ENCODE measurements at regions not wholly inside any gene's neighbourhood (a gene's known extent, or its start where the extent isn't known, plus 50 kb on each side); places are given as distances from the start of the nearest gene placed in this dataset.

DNA sequence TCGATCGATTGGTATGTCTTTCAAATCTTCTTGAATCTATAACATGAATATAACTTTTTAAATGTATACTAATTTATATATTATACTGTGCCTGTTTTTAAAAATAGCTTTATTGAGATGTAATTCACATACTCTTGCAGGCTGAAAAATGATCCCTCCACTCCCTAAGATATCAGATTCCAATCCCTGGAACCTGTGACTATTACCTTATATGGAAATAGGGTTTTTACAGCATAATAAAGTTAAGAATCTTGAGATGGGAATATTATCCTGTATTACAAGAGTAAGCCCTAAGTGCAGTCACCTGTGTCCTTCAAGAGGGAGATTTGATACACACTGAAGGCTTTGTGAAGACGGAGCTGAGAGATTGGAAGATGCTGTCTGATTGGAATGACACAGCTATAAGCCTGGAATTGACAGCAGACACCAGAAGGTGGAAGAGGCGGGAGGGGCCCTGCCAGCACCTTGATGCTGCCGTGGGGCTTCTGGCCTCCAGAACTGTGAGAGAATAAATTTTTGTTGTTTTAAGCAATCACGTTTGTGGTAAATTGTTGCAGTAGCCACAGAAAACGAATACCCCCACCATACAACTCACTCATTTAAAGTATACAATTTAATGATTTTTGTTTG lies 161.3 kb downstream of the RMI1 start:
- no peak overlapping the region for H3K27ac ChIP-seq
- no peaks in the 10 kb centered on the region for H3K9me2 ChIP-seq (replicated peaks; ENCODE audit: insufficient read depth)
- no peaks in the 10 kb centered on the region for H3K36me3 ChIP-seq (replicated peaks; ENCODE audit: insufficient read depth, low read depth)
- TF ChIP-seq EZH2 (IDR thresholded peaks at IDR 0.05; ENCODE audit: borderline replicate concordance) (no peak), EZH2phosphoT487 (IDR thresholded peaks at IDR 0.05; ENCODE audit: low read depth, severe bottlenecking, unreplicated experiment) (no peak)
- TF ChIP-seq, protein P1, sequence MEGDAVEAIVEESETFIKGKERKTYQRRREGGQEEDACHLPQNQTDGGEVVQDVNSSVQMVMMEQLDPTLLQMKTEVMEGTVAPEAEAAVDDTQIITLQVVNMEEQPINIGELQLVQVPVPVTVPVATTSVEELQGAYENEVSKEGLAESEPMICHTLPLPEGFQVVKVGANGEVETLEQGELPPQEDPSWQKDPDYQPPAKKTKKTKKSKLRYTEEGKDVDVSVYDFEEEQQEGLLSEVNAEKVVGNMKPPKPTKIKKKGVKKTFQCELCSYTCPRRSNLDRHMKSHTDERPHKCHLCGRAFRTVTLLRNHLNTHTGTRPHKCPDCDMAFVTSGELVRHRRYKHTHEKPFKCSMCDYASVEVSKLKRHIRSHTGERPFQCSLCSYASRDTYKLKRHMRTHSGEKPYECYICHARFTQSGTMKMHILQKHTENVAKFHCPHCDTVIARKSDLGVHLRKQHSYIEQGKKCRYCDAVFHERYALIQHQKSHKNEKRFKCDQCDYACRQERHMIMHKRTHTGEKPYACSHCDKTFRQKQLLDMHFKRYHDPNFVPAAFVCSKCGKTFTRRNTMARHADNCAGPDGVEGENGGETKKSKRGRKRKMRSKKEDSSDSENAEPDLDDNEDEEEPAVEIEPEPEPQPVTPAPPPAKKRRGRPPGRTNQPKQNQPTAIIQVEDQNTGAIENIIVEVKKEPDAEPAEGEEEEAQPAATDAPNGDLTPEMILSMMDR (IDR thresholded peaks at IDR 0.05; ENCODE audit: poor library complexity): no peak
- no peak for DNase-seq (ENCODE audit: low spot score)
- H3K79me2 ChIP-seq: no peaks in the 10 kb centered on the region
- WGBS (ENCODE audit: low lambda C conversion rate, missing lambda C conversion rate): 69% methylated on average over 7 of the region's 7 CpGs
- H3K4me2 ChIP-seq: no peak overlapping the region
- peaks cover 57% of the 10 kb centered on the region for H3K27me3 ChIP-seq
- peaks cover 11% of the 10 kb centered on the region for H3K4me1 ChIP-seq (ENCODE audit: insufficient read depth)
- H3K4me3 ChIP-seq: no peak overlapping the region
- no peaks in the 10 kb centered on the region for H3K9me3 ChIP-seq (ENCODE audit: low read depth)
- H2AFZ ChIP-seq: no peak overlapping the region
- no peaks in the 10 kb centered on the region for H4K20me1 ChIP-seq (ENCODE audit: insufficient read depth, poor library complexity, severe bottlenecking)

DNA sequence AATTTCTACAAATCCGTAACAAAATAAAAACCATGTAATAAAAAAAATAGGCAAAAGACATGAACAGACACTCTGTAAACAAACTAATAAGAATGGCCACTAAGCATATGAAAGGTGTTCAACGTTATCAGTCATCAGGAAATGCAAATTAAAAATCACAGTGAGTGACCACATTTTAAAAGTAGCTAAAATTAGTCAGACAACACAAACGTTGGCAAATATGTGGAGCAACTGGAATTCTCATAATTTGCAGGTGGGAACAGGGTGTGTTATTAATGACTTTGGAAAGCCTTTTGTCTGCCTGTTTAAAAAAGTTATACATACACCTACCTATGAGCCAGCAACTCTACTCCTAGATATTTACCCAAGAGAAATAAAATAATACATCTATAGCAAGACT lies 164.4 kb downstream of the RMI1 start:
- TF ChIP-seq EZH2phosphoT487 (IDR thresholded peaks at IDR 0.05; ENCODE audit: low read depth, severe bottlenecking, unreplicated experiment): no peak
- TF ChIP-seq, protein P1 (IDR thresholded peaks at IDR 0.05; ENCODE audit: poor library complexity): no peak
- WGBS (ENCODE audit: low lambda C conversion rate, missing lambda C conversion rate): 73% methylated on average over 3 of the region's 3 CpGs
- DNase-seq (ENCODE audit: low spot score): no peak
- no peak overlapping the region for H3K27ac ChIP-seq
- H4K20me1 ChIP-seq (ENCODE audit: insufficient read depth, poor library complexity, severe bottlenecking): no peaks in the 10 kb centered on the region
- no peak overlapping the region for H3K4me3 ChIP-seq
- no peaks in the 10 kb centered on the region for H3K9me2 ChIP-seq (replicated peaks; ENCODE audit: insufficient read depth)
- H3K27me3 ChIP-seq: peaks cover 41% of the 10 kb centered on the region
- H3K4me1 ChIP-seq (ENCODE audit: insufficient read depth): peaks cover 11% of the 10 kb centered on the region
- H2AFZ ChIP-seq: no peak overlapping the region
- H3K36me3 ChIP-seq (replicated peaks; ENCODE audit: insufficient read depth, low read depth): no peaks in the 10 kb centered on the region
- no peaks in the 10 kb centered on the region for H3K79me2 ChIP-seq
- no peaks in the 10 kb centered on the region for H3K9me3 ChIP-seq (ENCODE audit: low read depth)
- no peak overlapping the region for H3K4me2 ChIP-seq

DNA sequence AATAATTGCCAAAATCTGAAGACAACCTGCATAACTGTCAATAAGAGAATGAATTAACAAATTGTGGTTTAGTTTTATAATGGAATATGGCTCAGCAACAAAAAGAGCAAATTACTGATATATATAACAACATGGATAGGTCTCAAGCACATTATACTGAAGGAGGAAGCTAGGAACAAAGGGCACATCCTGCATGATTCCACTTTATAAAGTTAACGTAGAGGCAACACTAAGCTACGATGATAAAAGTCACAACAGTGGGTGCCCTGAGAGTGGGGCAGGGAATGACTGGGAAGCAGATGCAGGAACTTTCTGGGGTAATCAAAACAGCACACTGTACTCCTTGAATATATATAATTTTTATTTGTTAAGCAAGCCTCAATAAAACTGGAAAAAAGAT lies 165.2 kb downstream of the RMI1 start:
- H3K9me2 ChIP-seq (replicated peaks; ENCODE audit: insufficient read depth): no peaks in the 10 kb centered on the region
- H3K36me3 ChIP-seq (replicated peaks; ENCODE audit: insufficient read depth, low read depth): no peaks in the 10 kb centered on the region
- H3K4me2 ChIP-seq: no peak overlapping the region
- no peaks in the 10 kb centered on the region for H3K79me2 ChIP-seq
- H3K4me3 ChIP-seq: no peak overlapping the region
- 95% methylated on average over 2 of the region's 2 CpGs for WGBS (ENCODE audit: low lambda C conversion rate, missing lambda C conversion rate)
- no peak overlapping the region for H3K27ac ChIP-seq
- peaks cover 5% of the 10 kb centered on the region for H3K4me1 ChIP-seq (ENCODE audit: insufficient read depth)
- H3K27me3 ChIP-seq: peaks cover 33% of the 10 kb centered on the region
- H4K20me1 ChIP-seq (ENCODE audit: insufficient read depth, poor library complexity, severe bottlenecking): no peaks in the 10 kb centered on the region
- DNase-seq (ENCODE audit: low spot score): no peak
- TF ChIP-seq, protein P1 (IDR thresholded peaks at IDR 0.05; ENCODE audit: poor library complexity): no peak
- TF ChIP-seq EZH2phosphoT487 (IDR thresholded peaks at IDR 0.05; ENCODE audit: low read depth, severe bottlenecking, unreplicated experiment): no peak
- TF ChIP-seq EZH2 (IDR thresholded peaks at IDR 0.05; ENCODE audit: borderline replicate concordance): no peak
- no peak overlapping the region for H2AFZ ChIP-seq
- H3K9me3 ChIP-seq (ENCODE audit: low read depth): no peaks in the 10 kb centered on the region

Measured in hepatocyte (in vitro differentiated cells).